GM10266 (cell line): ENCODE measurements at regions not wholly inside any gene's neighbourhood (a gene's known extent, or its start where the extent isn't known, plus 50 kb on each side); places are given as distances from the start of the nearest gene placed in this dataset.

ENCODE experiments used
- DNase-seq: peaks from one replicate; pipeline ENCODE4 v3.0.0; 2012; ENCODE audit errors: extremely low spot score
- TF ChIP-seq, protein P1 (sequence below): IDR thresholded peaks from 2 replicates; pipeline ENCODE4 v1.5.1; 2012; ENCODE audit warnings: mild to moderate bottlenecking, low read depth; ENCODE audit not compliant: control insufficient read depth, insufficient read depth; ENCODE audit errors: missing control alignments

DNA sequence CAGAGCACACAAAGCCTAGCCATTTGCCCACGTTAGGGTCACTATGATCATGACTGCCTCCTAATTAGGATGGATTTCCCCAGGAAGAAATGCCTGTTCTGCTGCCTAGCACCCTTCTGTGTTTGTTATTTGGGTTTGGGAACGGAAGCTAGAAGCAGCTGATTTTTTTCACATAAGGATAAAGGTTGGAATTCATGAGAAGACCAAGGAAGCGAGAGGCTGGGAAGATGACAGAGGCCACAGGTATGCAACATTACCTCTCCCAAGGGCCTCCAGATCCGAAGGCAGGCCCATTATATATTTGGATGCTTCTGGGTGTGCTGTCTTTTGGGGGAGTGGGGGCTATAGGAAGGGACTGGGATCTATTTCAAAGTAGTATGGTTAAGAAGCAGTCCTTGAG, 204.7 kb downstream of the FBXO15 start:
- TF ChIP-seq, protein P1, sequence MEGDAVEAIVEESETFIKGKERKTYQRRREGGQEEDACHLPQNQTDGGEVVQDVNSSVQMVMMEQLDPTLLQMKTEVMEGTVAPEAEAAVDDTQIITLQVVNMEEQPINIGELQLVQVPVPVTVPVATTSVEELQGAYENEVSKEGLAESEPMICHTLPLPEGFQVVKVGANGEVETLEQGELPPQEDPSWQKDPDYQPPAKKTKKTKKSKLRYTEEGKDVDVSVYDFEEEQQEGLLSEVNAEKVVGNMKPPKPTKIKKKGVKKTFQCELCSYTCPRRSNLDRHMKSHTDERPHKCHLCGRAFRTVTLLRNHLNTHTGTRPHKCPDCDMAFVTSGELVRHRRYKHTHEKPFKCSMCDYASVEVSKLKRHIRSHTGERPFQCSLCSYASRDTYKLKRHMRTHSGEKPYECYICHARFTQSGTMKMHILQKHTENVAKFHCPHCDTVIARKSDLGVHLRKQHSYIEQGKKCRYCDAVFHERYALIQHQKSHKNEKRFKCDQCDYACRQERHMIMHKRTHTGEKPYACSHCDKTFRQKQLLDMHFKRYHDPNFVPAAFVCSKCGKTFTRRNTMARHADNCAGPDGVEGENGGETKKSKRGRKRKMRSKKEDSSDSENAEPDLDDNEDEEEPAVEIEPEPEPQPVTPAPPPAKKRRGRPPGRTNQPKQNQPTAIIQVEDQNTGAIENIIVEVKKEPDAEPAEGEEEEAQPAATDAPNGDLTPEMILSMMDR, result no peak
- no peak for DNase-seq

DNA sequence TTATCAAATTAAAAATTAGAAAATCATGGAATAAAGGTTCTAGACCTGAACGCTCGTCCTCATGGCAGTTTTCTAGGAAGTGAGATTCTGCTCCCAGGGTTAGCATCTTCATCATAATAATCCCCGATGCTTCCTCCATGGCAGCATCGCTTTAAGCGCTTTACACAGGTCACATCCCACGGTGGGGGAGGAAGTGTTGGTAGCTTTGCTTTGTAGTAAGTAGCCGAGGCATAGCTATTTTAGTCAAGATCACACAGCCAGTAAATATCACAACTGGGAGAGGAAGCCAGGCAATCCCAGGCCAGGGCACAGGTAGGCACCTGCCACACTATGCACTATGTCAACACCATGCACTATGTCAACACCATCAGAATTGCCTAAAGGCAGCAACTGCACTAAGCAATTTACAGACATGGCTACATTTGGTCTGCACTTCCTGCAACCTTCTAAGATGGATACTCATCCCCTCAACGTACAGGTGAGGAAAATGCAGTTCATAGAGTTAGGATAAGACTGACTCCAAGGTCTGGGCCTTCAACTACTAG, 205.5 kb downstream of the FBXO15 start:
- TF ChIP-seq, protein P1, result no peak

DNA sequence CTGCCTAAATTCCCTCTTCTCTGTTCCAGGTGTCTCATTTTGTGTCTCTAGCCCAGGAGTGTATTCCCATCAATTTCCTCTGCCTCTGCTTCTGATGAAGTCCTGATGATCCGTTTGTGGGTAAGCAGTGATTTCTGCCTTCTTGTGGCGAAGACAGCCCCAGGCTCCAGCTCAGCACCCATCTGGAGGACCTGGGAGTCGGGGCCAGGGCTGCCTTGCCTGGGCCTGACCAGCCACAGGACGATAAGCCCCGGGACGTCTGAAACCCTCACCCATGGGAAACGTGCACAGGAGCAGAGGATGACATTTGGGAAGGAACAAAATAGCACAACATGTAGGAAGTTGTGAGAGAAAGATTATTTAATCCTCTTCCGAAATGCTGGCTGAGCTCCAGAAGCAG, 206.9 kb downstream of the FBXO15 start:
- TF ChIP-seq, protein P1, result no peak
- DNase-seq, result no peak

More for the DNA sequence above, 205.5 kb downstream of the FBXO15 start:
- no peak for DNase-seq

DNA sequence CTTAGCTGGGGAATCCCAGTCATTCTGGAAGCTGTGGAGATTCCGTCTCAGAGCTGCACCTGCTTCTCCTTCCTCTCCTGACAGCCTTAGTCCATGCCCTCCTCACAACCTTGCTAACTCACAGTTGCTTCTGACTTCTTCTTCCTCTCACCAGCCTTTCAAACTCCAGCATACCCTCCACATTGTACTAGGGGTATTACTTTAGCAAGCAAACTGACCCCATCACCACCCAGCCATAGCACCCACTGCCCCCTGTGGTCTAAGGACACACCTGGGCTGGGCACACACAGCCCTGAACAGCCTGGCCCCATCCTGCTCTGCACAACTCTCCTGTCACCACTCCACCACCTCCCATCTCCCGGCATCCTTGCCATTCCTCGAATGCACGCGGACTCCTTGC, 208.2 kb downstream of the FBXO15 start:
- no peak for DNase-seq
- TF ChIP-seq, protein P1, result no peak

DNA sequence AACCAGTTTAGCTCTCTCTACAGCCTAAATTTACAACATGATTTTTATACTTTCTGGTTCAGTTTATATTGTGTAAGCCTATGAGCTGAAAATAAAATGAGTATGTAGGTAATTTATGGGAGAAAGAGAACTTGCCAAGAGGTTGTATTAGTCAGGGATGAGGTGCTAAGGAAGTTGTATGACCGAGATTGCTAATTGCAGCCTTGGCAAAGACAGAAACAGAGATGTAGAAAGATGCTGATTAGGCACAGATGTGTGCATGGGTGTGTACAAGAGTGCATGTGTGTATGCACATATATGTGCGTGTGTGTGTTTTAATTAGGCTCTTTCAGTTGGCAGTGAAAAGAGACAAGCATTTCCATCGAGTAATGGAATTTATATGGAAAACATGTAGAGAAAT, 213.9 kb downstream of the FBXO15 start:
- TF ChIP-seq, protein P1, result no peak
- DNase-seq, result no peak

DNA sequence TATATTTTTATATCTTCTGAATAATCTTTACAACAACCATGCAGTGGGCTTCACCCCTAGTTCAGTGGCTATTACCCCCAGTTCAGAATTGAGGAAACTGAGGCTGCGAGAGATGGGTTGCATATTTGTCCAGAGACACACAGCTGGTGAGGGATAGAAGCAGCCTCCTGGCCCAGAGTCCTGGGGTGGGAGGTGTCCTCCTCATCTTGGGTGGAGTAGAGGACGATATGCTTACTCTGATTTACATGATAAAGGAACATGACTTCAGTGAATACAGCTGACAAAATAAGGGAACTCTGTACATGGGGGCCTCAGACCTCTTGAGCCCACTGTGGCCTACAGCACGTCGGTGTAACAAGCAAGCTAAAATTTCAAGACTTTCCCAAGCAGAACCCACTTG, 214.7 kb downstream of the FBXO15 start:
- no peak for DNase-seq
- TF ChIP-seq, protein P1, result no peak

DNA sequence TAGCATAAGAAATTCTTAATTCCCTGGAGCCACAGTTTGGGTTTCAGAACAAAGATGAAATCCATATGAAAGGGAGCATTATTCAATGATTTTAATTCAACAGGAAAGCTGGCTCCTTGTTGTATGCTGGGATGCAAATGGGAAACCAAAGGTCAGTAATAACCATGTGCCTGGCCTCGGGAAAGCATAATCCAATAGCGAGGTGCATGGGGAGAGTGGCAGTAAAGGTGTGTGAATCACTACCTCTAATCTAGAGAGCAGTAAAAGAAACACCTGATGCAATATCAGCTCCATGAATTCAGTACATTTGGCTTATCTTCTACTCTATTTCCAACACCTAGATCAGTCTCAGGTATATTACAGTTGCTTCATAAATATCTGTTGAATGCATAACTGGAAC, 220.1 kb downstream of the FBXO15 start:
- DNase-seq, result no peak
- TF ChIP-seq, protein P1, result no peak
